GM12878 (cell line): ENCODE measurements at regions not wholly inside any gene's neighbourhood (a gene's known extent, or its start where the extent isn't known, plus 50 kb on each side); places are given as distances from the start of the nearest gene placed in this dataset.

Experiments used
- CREB1 ChIP-seq: IDR thresholded peaks from 2 replicates; pipeline ENCODE4 v1.6.1; 2012; ENCODE audit warnings: low read depth, mild to moderate bottlenecking, inconsistent platforms
- CTCF ChIP-seq, 3 experiments: IDR thresholded peaks in 2 of 3; conservative IDR thresholded peaks in 1 of 3; 2 replicates each; pipeline ENCODE4 v1.5.1; 2011; ENCODE audit warnings: low read depth in 3 of 3, low read length in 3 of 3, mild to moderate bottlenecking in 3 of 3, control low read depth in 2 of 3, moderate library complexity in 2 of 3, inconsistent platforms in 1 of 3, mixed read lengths in 1 of 3; ENCODE audit not compliant: control insufficient read depth in 2 of 3, insufficient read depth in 1 of 3; ENCODE audit errors: extremely low read depth in 1 of 3
- EZH2 ChIP-seq: IDR thresholded peaks from 2 replicates; pipeline ENCODE4 v1.6.1; 2012; ENCODE audit warnings: low read depth, mild to moderate bottlenecking, control low read depth, inconsistent platforms, low read length, borderline replicate concordance; ENCODE audit not compliant: control insufficient read depth
- HCFC1 ChIP-seq: fragments of 150-350 bp; IDR thresholded peaks from 2 replicates; pipeline ENCODE4 v1.6.1; 2014; ENCODE audit warnings: low read length
- MAX ChIP-seq: IDR thresholded peaks from 2 replicates; pipeline ENCODE4 v1.6.1; 2012; ENCODE audit warnings: low read depth, low read length, improper control_type of control experiment
- MYC ChIP-seq: IDR thresholded peaks from 2 replicates; pipeline ENCODE4 v1.6.1; 2011; ENCODE audit warnings: mild to moderate bottlenecking, low read length, moderate library complexity, inconsistent platforms; ENCODE audit not compliant: insufficient read depth, insufficient replicate concordance, insufficient read length, severe bottlenecking
- POLR2A ChIP-seq: IDR thresholded peaks from 2 replicates; pipeline ENCODE4 v1.6.1; 2011; ENCODE audit warnings: low read depth, mild to moderate bottlenecking, low read length
- REST ChIP-seq: IDR thresholded peaks from 2 replicates; pipeline ENCODE4 v1.6.1; 2012; ENCODE audit warnings: mild to moderate bottlenecking, low read depth, low read length
- SIX5 ChIP-seq: IDR thresholded peaks from 2 replicates; pipeline ENCODE4 v1.6.1; 2011; ENCODE audit warnings: mild to moderate bottlenecking, low read depth, low read length, moderate library complexity; ENCODE audit not compliant: severe bottlenecking
- SMC3 ChIP-seq: IDR thresholded peaks from 2 replicates; pipeline ENCODE4 v1.6.1; 2011; ENCODE audit warnings: low read length, improper control_type of control experiment, borderline replicate concordance
- SP1 ChIP-seq: IDR thresholded peaks from one replicate; pipeline ENCODE4 v1.6.1; 2011; ENCODE audit warnings: low read depth, low read length

GRCh38 chr5:143680672-143681259 lies 131.2 kb upstream of the HMHB1 start:
- TF ChIP-seq REST (no peak), CTCF (IDR thresholded peaks at IDR 0.05 in 2 of 3, conservative IDR thresholded peaks at IDR 0.05 in 1 of 3; ENCODE audit: control insufficient read depth in 2 of 3, extremely low read depth in 1 of 3, insufficient read depth in 1 of 3, low read depth in 3 of 3, low read length in 3 of 3) (no peak), POLR2A (no peak), SIX5 (no peak), EZH2 (no peak), SMC3 (no peak), MYC (no peak), CREB1 (no peak), MAX (no peak), SP1 (no peak), HCFC1 (no peak)
